ENCODE measurements at regions not wholly inside any gene's neighbourhood (a gene's known extent, or its start where the extent isn't known, plus 50 kb on each side); places are given as distances from the start of the nearest gene placed in this dataset.

- no peak for TF ChIP-seq CTCF (optimal IDR thresholded peaks at IDR 0.05 in 1 of 3, IDR thresholded peaks at IDR 0.05 in 1 of 3, conservative IDR thresholded peaks at IDR 0.05 in 1 of 3; ENCODE audit: extremely low read depth in 1 of 3, insufficient read depth in 2 of 3, low read length in 3 of 3)
- no peak for TF ChIP-seq EZH2 (IDR thresholded peaks at IDR 0.05; ENCODE audit: low read length)
These were observed 292.1 kb upstream of the TPM1 start for GRCh38 chr15:62750471-62750870.

Measured in keratinocyte (primary cell).